Activated CD4-positive, alpha-beta memory T cell treated with anti-CD3 and anti-CD28 coated beads for 36 hours (primary cell): ENCODE measurements at regions not wholly inside any gene's neighbourhood (a gene's known extent, or its start where the extent isn't known, plus 50 kb on each side); places are given as distances from the start of the nearest gene placed in this dataset.
"Not testable (repeated sequence)": the region's sequence is repeated elsewhere in the genome, so short reads cannot be mapped to it uniquely, and the experiment has no call there.

Source experiments
- CTCF ChIA-PET: fragments of 350-600 bp; sonication (Branson Sonifier 250); formaldehyde crosslinking; loops from one replicate; lab custom pipeline; 2021; ENCODE audit warnings: antibody characterized with exemption, inconsistent platforms; lab: Charles Lee
- POLR2A ChIA-PET: fragments of 350-600 bp; sonication (Branson Sonifier 250); formaldehyde crosslinking; loops from one replicate; lab custom pipeline; 2021; ENCODE audit warnings: antibody characterized with exemption; lab: Charles Lee
- DNase-seq: peaks from one replicate; pipeline ENCODE4 v3.0.0-alpha.2; 2020
- H3K27ac Mint-ChIP-seq: one replicate; pipeline ENCODE4 v1.8.0; 2021; ENCODE audit warnings: mixed read lengths
- H3K27me3 Mint-ChIP-seq: one replicate; pipeline ENCODE4 v1.8.0; 2021; ENCODE audit warnings: mixed read lengths
- H3K36me3 Mint-ChIP-seq: one replicate; pipeline ENCODE4 v1.8.0; 2021; ENCODE audit warnings: mixed read lengths
- H3K4me1 Mint-ChIP-seq: one replicate; pipeline ENCODE4 v1.8.0; 2021; ENCODE audit warnings: low read depth, mixed read lengths
- H3K4me3 Mint-ChIP-seq: one replicate; pipeline ENCODE4 v1.8.0; 2021; ENCODE audit warnings: mild to moderate bottlenecking, mixed read lengths
- H3K9me3 Mint-ChIP-seq: one replicate; pipeline ENCODE4 v1.8.0; 2021; ENCODE audit warnings: mixed read lengths
- intact Hi-C: fragments of 100-400 bp; cut with micrococcal nuclease; formaldehyde crosslinking; loops from one replicate; pipeline ENCODE4 v1.15.1; 2023

DNA sequence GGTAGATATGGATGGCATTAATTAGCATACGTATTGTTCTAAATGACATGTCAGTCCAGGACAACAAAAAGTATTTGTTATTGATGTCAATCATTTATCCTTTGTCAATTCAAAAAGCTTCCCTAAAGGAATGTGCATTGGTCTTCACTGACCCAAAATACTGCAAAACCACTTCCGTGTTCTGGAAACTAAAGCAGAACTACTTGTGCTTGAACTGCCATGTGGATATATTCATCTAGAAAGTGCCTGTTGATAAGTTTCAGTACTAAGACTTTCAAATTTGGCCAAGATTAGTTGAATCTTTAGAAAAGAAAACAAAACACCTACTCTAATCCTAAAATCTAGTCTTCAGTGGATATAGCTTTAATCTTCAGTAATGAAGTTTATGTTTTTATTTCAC is 242.1 kb upstream of the PPP1R3A start:
- intact Hi-C loops, result no loop called here
- no peaks in the 10 kb centered on the region for H3K36me3 Mint-ChIP-seq
- H3K27me3 Mint-ChIP-seq, result no peaks in the 10 kb centered on the region
- no peak overlapping the region for H3K4me3 Mint-ChIP-seq
- H3K4me1 Mint-ChIP-seq, result no peaks in the 10 kb centered on the region
- CTCF ChIA-PET, result no interaction called here
- POLR2A ChIA-PET, result no interaction called here
- DNase-seq, result no peak
- no peak overlapping the region for H3K27ac Mint-ChIP-seq
- no peaks in the 10 kb centered on the region for H3K9me3 Mint-ChIP-seq

DNA sequence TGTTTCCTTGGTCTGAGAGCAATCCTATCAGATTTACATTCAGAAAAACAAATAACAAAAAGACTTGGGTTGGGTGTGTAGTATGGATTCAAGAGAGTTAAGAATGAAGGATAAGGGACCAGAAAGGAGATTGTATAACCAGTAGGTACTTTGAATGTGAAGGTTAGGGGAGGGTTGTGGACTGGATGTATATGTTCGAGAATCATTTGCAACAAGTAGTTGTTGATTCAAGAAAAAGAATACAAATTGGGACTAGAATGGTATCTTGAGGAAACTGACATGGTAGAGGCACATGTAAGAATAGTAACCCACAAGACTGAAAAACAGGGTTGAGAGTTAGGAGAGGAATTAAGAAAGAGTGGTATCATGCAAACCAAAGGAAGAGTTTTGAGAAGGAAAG is 240.0 kb upstream of the PPP1R3A start:
- Mint-ChIP-seq H3K36me3 (no peaks in the 10 kb centered on the region), H3K27me3 (no peaks in the 10 kb centered on the region), H3K4me1 (no peaks in the 10 kb centered on the region), H3K27ac (no peak overlapping the region), H3K4me3 (no peak overlapping the region), H3K9me3 (no peaks in the 10 kb centered on the region)
- intact Hi-C loops, result no loop called here
- DNase-seq, result no peak
- POLR2A ChIA-PET, result no interaction called here
- CTCF ChIA-PET, result no interaction called here

DNA sequence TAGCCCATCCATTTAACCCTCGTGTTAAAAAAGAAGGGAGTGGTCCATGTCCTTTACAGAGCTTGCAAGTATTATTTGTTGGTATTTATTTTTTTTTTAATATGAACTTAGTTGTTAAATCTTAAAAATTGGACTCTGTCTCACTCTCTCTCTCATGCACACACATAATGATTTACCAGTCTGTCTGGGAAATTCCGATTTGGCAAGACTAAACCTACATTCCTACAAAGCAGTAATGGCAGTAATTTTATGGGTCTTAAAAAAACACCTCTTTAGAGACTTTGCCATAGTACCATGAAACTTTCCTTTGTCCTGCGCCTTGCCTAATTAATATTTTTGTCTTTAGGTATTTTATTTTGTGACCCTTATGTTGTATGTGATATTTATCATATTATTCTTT is 239.5 kb upstream of the PPP1R3A start:
- no peak for DNase-seq
- no peak overlapping the region for H3K4me3 Mint-ChIP-seq
- POLR2A ChIA-PET, result no interaction called here
- H3K36me3 Mint-ChIP-seq, result no peaks in the 10 kb centered on the region
- H3K27ac Mint-ChIP-seq, result no peak overlapping the region
- no peaks in the 10 kb centered on the region for H3K9me3 Mint-ChIP-seq
- CTCF ChIA-PET, result no interaction called here
- H3K4me1 Mint-ChIP-seq, result no peaks in the 10 kb centered on the region
- intact Hi-C loops, result no loop called here
- H3K27me3 Mint-ChIP-seq, result no peaks in the 10 kb centered on the region

DNA sequence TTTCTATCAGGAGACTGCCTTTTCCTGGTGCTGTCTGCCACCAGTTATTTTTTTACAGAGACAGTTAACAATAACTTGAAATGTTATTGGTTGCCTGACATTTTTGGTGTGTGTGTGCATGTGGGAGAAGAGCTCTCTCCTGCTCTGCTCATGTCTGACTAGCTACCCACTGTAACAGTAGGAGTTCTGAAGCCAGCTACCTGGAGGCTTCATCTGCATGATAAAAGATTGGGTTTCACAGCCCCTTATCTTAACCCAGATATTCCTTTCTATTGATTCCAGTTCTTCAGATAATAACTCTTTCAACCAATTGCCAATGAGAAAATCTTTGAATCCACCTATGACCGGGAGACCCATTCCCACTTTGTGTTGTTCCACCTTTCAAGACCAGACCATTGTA is 237.4 kb upstream of the PPP1R3A start:
- no peak overlapping the region for H3K27ac Mint-ChIP-seq
- no peak for DNase-seq
- CTCF ChIA-PET, result no interaction called here
- no peaks in the 10 kb centered on the region for H3K9me3 Mint-ChIP-seq
- no peaks in the 10 kb centered on the region for H3K4me1 Mint-ChIP-seq
- POLR2A ChIA-PET, result no interaction called here
- no peaks in the 10 kb centered on the region for H3K27me3 Mint-ChIP-seq
- H3K36me3 Mint-ChIP-seq, result no peaks in the 10 kb centered on the region
- no peak overlapping the region for H3K4me3 Mint-ChIP-seq
- intact Hi-C loops, result no loop called here

DNA sequence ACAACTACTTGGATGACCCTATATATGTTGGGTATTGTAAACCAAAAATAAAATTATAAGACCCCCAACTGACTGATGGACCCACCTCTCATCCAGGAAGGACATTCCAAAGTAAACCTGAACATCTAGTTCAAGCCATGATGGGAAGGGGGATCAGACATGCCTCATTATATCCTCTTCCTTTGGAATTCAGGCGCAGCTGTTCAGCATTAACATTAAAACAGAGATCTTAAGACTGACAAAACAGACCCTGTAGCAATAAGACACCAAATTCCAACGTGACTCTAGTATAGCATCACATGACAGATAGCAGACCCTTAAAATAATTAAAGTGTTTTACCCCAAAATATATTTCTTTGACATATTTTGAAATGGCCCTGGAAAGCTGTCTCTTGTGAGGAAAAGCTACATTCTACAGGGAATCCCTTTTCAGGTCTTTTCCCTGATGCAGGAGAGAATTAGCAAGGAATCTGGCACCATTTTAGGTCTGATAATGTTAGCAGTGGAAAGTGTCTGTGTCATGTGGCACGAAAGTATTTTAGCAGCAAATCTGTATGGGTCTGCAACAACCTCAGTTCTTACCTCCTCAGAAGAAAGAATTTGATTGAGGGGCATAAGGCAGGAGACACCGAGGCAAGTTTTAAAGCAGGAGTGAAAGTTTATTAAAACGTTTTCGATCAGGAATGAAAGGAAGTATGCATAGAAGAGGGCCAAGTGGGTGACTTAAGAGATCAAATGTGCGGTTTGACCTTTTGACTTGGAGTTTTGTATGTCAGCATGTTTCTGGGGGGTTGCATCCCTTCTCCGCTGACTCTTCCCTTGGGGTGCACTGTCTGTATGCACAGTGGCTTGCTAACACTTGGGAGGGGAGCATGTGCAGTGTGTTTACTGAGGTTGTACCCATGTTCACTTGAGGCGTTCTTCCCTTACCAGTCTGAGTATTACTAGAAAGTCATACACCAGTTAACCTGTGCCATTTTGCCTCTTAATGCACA is 236.6 kb upstream of the PPP1R3A start:
- Mint-ChIP-seq H3K9me3 (no peaks in the 10 kb centered on the region), H3K4me3 (no peak overlapping the region), H3K4me1 (no peaks in the 10 kb centered on the region), H3K27me3 (no peaks in the 10 kb centered on the region), H3K27ac (no peak overlapping the region), H3K36me3 (no peaks in the 10 kb centered on the region)
- intact Hi-C loops, result no loop called here
- CTCF ChIA-PET, result no interaction called here
- DNase-seq, result no peak
- POLR2A ChIA-PET, result no interaction called here

DNA sequence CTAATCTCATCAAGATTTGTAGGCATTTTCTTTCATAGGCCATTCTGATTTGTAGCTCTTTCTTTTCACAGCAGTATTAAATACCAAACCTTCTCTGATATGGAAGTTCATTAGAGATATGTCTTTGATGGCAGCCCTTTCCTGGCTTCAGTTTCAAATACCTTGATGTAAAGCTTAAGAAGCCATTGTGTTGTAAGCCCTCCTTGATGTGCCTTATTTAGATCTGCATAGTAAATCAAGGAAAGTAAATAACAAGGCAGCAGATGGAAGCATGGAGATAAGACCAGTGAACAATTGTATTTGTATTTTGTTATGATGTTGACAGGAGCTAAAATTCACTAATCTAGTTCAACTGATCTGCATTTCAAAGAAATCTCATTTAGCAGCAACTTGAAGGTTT is 234.9 kb upstream of the PPP1R3A start:
- POLR2A ChIA-PET, result no interaction called here
- no peak overlapping the region for H3K27ac Mint-ChIP-seq
- H3K4me3 Mint-ChIP-seq, result no peak overlapping the region
- H3K9me3 Mint-ChIP-seq, result no peaks in the 10 kb centered on the region
- no peak for DNase-seq
- no peaks in the 10 kb centered on the region for H3K36me3 Mint-ChIP-seq
- no peaks in the 10 kb centered on the region for H3K4me1 Mint-ChIP-seq
- no peaks in the 10 kb centered on the region for H3K27me3 Mint-ChIP-seq
- CTCF ChIA-PET, result no interaction called here
- intact Hi-C loops, result no loop called here

DNA sequence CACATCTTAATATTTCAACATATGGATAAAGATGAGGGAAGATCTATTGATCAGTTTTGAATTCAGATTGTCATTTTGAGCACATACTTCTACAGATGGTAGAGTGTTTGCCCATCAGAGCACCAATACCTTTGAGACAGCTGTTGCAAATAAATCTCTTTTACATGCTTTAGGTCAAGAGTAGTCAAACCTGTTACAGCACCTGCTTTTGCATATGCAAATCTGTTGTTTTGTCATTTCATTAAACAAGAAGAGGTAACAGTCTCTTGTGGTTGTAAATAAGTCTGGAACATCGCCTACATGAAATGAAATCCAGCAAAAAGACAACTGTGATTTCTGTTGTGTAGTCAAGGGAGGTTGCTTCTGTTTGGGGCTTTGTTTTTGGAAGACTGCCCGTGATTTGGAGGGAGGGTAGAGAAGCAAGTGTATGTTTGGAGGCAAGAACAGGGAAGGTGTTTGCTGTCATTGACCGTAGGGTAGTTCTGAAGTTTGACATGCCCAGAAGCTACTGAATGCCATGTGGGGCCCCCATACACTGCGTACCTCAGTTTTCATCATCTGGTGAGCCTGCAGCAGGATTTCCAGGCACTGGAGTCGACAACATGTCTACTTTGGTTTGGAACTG is 233.6 kb upstream of the PPP1R3A start:
- Mint-ChIP-seq H3K4me3 (no peak overlapping the region), H3K27ac (no peak overlapping the region), H3K4me1 (no peaks in the 10 kb centered on the region), H3K9me3 (no peaks in the 10 kb centered on the region), H3K36me3 (no peaks in the 10 kb centered on the region), H3K27me3 (no peaks in the 10 kb centered on the region)
- intact Hi-C loops, result no loop called here
- DNase-seq, result no peak
- POLR2A ChIA-PET, result no interaction called here
- CTCF ChIA-PET, result no interaction called here

DNA sequence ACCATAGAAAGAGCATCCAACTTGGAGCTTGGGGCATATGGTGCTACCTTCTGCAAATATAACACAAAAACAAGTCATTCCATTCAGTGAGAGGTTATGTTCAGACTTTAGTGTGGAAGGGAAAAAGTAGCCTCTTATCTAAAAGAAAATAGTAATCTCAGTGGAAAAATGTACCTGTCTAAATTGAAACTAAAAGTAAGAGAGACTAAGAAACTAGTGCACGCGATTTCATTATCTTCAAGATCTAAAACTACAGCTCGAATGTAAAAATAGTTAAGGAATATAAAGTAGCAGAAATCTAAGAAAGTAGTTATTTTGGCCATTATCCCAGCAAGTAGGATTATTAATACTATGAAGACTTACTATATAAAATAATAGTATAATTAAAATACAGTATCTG is 233.0 kb upstream of the PPP1R3A start:
- H3K4me3 Mint-ChIP-seq, result no peak overlapping the region
- no peak overlapping the region for H3K27ac Mint-ChIP-seq
- H3K36me3 Mint-ChIP-seq, result no peaks in the 10 kb centered on the region
- POLR2A ChIA-PET, result no interaction called here
- H3K27me3 Mint-ChIP-seq, result no peaks in the 10 kb centered on the region
- intact Hi-C loops, result no loop called here
- CTCF ChIA-PET, result no interaction called here
- no peak for DNase-seq
- H3K9me3 Mint-ChIP-seq, result no peaks in the 10 kb centered on the region
- no peaks in the 10 kb centered on the region for H3K4me1 Mint-ChIP-seq

DNA sequence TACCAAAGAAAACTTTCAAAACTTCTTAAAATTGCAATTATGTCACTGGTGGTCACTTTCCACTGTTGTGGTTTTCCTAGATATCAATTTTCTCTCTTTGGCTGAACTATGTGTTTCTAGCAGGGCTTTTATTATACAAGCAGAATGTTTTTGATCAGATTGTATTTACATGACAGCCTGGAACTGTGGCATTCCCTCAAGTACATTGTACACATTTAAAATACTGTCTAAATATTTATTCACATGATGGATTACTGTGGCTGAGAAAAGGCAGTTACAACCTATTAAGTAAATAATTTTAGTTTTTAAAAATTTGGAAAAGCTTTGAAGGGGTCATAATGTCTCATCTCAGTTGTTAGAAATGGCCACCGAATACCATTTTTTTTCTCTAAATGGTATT is 231.9 kb upstream of the PPP1R3A start:
- ChIA-PET CTCF (no interaction called here), POLR2A (no interaction called here)
- H3K9me3 Mint-ChIP-seq, result no peaks in the 10 kb centered on the region
- intact Hi-C loops, result no loop called here
- no peaks in the 10 kb centered on the region for H3K36me3 Mint-ChIP-seq
- H3K4me1 Mint-ChIP-seq, result no peaks in the 10 kb centered on the region
- no peak overlapping the region for H3K27ac Mint-ChIP-seq
- no peaks in the 10 kb centered on the region for H3K27me3 Mint-ChIP-seq
- no peak overlapping the region for H3K4me3 Mint-ChIP-seq
- no peak for DNase-seq

DNA sequence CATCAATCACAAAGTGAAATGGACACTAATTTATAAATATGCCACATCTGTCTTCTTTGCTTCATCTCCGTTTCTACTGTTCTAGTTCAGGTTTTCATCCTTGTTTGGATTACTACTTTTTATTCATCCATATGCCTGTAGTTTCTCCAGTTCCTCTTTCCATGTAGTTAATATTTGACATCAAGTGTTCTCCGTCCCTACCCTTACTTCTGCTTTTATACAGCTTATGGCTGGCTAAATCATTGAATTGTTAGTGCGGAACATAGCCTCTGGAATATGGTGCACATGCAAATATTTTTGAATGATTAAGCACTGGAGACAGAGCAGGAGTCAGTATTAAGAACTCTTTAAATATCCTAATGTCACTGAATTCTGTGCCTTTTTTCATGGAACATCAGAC is 230.0 kb upstream of the PPP1R3A start:
- H3K27ac Mint-ChIP-seq, result no peak overlapping the region
- CTCF ChIA-PET, result no interaction called here
- no peaks in the 10 kb centered on the region for H3K9me3 Mint-ChIP-seq
- no peaks in the 10 kb centered on the region for H3K27me3 Mint-ChIP-seq
- intact Hi-C loops, result no loop called here
- POLR2A ChIA-PET, result no interaction called here
- no peaks in the 10 kb centered on the region for H3K36me3 Mint-ChIP-seq
- H3K4me3 Mint-ChIP-seq, result no peak overlapping the region
- DNase-seq, result no peak
- H3K4me1 Mint-ChIP-seq, result no peaks in the 10 kb centered on the region

DNA sequence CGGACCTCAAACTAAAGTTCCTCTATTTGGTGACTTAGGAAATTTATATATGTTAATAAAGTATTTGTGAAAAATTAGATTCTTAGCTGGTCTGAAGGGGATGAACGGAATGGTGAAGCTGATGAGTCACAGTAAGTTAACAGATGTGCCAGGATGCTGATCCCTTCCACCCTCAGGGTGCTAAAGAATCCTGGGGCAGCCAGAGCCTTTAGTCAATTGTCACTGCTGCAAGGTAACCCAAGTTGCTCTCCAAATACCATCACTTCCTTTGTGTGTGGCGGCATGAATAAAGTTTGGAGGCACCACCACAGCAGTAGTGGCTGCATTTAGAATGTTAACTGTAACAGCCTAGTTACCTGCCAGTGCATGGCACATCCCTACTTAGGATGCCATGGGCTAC is 222.6 kb upstream of the PPP1R3A start:
- POLR2A ChIA-PET, result no interaction called here
- intact Hi-C loops, result no loop called here

DNA sequence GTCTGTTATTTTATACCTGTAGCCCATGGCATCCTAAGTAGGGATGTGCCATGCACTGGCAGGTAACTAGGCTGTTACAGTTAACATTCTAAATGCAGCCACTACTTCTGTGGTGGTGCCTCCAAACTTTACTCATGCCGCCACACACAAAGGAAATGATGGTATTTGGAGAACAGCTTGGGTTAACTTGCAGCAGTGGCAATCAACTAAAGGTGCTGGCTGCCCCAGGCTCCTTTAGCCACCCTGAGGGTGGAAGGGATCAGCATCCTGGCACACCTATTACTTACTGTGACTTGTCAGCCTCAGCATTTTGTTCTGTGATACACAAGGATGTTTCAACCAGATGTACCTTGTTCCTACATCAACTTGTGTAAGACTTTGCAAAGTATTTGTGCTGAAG is 221.8 kb upstream of the PPP1R3A start:
- H3K4me3 Mint-ChIP-seq, result no peak overlapping the region
- H3K36me3 Mint-ChIP-seq, result no peaks in the 10 kb centered on the region

More for the DNA sequence above, 222.6 kb upstream of the PPP1R3A start:
- CTCF ChIA-PET, result no interaction called here
- DNase-seq, result no peak
- Mint-ChIP-seq H3K27ac (no peak overlapping the region), H3K27me3 (no peaks in the 10 kb centered on the region), H3K36me3 (no peaks in the 10 kb centered on the region), H3K4me1 (no peaks in the 10 kb centered on the region), H3K9me3 (no peaks in the 10 kb centered on the region), H3K4me3 (no peak overlapping the region)

DNA sequence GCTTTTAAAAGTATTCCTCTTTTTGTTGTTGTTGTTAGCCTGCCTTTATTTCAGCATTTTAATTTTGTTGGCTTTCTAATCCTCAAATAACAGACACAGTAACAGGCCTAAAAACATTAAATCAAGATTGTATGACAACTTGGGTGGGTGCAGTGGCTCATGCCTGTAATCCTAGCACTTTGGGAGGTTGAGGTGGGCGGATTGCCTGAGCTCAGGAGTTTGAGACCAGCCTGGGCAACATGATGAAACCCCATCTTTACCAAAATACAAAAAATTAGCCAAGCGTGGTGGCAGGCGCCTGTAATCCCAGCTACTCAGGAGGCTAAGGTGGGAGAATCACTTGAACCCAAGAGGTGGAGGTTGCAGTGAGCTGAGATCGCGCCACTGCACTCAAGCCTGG is 220.9 kb upstream of the PPP1R3A start:
- H3K4me3 Mint-ChIP-seq, POLR2A ChIA-PET, H3K4me1 Mint-ChIP-seq, H3K27me3 Mint-ChIP-seq, CTCF ChIA-PET, DNase-seq, intact Hi-C loops, H3K9me3 Mint-ChIP-seq, H3K36me3 Mint-ChIP-seq, H3K27ac Mint-ChIP-seq: not testable (repeated sequence)

More for the DNA sequence above, 221.8 kb upstream of the PPP1R3A start:
- POLR2A ChIA-PET, result no interaction called here
- H3K27me3 Mint-ChIP-seq, result no peaks in the 10 kb centered on the region
- no peak overlapping the region for H3K27ac Mint-ChIP-seq
- H3K9me3 Mint-ChIP-seq, result no peaks in the 10 kb centered on the region
- no peaks in the 10 kb centered on the region for H3K4me1 Mint-ChIP-seq
- intact Hi-C loops, result no loop called here
- no peak for DNase-seq
- CTCF ChIA-PET, result interaction anchor here (1.0 kb wide), 1 partner anchor 37 kb away, joined by 3 read pairs; no protein-coding TSS in a partner anchor
